ENCODE measurements at regions not wholly inside any gene's neighbourhood (a gene's known extent, or its start where the extent isn't known, plus 50 kb on each side); places are given as distances from the start of the nearest gene placed in this dataset.

DNA sequence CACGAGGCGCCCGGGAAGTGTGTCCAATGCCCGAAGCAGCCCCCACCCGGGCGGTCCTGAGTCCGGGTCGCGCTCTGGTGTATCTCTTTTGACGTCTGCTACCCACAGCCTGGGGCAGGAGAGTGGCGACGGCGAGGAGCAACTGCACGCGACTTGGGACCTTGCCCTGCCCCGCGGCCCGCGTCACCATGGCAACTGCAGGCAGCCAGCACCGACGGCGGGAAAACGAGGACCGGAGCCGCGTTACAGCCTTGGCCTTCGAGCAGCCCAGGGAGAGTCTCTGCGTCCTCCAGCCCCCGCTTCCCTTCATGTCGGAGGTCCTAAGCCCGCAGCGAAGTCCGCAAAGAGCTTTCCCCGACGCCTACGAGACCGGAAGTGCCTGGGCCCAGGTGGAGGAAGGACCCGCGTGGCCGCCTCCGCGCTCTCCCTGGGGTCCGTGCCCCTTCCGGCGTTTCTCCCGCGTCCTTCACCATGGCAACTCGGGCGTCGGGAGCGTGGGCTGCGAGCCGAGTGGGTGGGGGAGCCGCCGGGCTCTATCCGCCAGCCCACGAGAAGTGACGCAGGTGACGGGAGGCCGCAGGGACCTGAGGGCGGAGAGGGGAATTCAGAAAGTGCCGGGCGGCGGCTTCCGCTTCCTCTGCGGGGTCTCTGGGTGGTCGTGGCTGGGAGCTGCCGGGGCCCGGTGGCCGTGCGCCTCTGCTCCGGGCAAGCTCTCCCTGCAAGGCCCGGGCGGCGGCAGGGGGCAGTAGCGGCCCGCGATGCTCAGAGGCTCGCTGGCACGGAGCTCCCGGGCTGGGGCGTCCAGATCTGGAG is 88.6 kb upstream of the TGM3 start (continued):
- TF ChIP-seq, protein P1, sequence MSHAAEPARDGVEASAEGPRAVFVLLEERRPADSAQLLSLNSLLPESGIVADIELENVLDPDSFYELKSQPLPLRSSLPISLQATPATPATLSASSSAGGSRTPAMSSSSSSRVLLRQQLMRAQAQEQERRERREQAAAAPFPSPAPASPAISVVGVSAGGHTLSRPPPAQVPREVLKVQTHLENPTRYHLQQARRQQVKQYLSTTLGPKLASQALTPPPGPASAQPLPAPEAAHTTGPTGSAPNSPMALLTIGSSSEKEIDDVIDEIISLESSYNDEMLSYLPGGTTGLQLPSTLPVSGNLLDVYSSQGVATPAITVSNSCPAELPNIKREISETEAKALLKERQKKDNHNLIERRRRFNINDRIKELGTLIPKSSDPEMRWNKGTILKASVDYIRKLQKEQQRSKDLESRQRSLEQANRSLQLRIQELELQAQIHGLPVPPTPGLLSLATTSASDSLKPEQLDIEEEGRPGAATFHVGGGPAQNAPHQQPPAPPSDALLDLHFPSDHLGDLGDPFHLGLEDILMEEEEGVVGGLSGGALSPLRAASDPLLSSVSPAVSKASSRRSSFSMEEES (CRISPR knock-in tag; IDR thresholded peaks at IDR 0.05), result no peak
- TF ChIP-seq HOXA3 (CRISPR knock-in tag; IDR thresholded peaks at IDR 0.05), result peak; percentile 48
- TF ChIP-seq ZNF619 (CRISPR knock-in tag; IDR thresholded peaks at IDR 0.05), result peak; percentile 82
- TF ChIP-seq, protein P2, sequence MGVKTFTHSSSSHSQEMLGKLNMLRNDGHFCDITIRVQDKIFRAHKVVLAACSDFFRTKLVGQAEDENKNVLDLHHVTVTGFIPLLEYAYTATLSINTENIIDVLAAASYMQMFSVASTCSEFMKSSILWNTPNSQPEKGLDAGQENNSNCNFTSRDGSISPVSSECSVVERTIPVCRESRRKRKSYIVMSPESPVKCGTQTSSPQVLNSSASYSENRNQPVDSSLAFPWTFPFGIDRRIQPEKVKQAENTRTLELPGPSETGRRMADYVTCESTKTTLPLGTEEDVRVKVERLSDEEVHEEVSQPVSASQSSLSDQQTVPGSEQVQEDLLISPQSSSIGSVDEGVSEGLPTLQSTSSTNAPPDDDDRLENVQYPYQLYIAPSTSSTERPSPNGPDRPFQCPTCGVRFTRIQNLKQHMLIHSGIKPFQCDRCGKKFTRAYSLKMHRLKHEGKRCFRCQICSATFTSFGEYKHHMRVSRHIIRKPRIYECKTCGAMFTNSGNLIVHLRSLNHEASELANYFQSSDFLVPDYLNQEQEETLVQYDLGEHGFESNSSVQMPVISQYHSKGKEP (CRISPR knock-in tag; IDR thresholded peaks at IDR 0.05), result no peak
- no peak for TF ChIP-seq GATA4 (IDR thresholded peaks at IDR 0.05; ENCODE audit: borderline replicate concordance, low read depth)
- 0 out of 2 replicates have a peak, but pooled peaks have one; percentile 83 for TF ChIP-seq FOXO4 (CRISPR knock-in tag; conservative IDR thresholded peaks at IDR 0.05)
- TF ChIP-seq, protein P3, sequence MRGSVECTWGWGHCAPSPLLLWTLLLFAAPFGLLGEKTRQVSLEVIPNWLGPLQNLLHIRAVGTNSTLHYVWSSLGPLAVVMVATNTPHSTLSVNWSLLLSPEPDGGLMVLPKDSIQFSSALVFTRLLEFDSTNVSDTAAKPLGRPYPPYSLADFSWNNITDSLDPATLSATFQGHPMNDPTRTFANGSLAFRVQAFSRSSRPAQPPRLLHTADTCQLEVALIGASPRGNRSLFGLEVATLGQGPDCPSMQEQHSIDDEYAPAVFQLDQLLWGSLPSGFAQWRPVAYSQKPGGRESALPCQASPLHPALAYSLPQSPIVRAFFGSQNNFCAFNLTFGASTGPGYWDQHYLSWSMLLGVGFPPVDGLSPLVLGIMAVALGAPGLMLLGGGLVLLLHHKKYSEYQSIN (CRISPR knock-in tag; IDR thresholded peaks at IDR 0.05; ENCODE audit: borderline replicate concordance), result no peak
- TF ChIP-seq ZNF460 (CRISPR knock-in tag; IDR thresholded peaks at IDR 0.05; ENCODE audit: borderline replicate concordance), result peak; percentile 59
- TF ChIP-seq ZNF775 (CRISPR knock-in tag; IDR thresholded peaks at IDR 0.05; ENCODE audit: borderline replicate concordance), result peak; percentile 78; the same call in 1 of the 2 replicates
- TF ChIP-seq ZNF251 (CRISPR knock-in tag; IDR thresholded peaks at IDR 0.05), result no peak
- no peak for TF ChIP-seq ZNF616 (CRISPR knock-in tag; IDR thresholded peaks at IDR 0.05; ENCODE audit: low read depth)
- 0 out of 2 replicates have a peak, but pooled peaks have one; percentile 12 for TF ChIP-seq GATAD2A (CRISPR knock-in tag; IDR thresholded peaks at IDR 0.05)
- peak; percentile 65 for TF ChIP-seq SALL1 (CRISPR knock-in tag; IDR thresholded peaks at IDR 0.05)
- TF ChIP-seq, protein P4, sequence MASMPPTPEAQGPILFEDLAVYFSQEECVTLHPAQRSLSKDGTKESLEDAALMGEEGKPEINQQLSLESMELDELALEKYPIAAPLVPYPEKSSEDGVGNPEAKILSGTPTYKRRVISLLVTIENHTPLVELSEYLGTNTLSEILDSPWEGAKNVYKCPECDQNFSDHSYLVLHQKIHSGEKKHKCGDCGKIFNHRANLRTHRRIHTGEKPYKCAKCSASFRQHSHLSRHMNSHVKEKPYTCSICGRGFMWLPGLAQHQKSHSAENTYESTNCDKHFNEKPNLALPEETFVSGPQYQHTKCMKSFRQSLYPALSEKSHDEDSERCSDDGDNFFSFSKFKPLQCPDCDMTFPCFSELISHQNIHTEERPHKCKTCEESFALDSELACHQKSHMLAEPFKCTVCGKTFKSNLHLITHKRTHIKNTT (CRISPR knock-in tag; IDR thresholded peaks at IDR 0.05), result no peak
- no peak for TF ChIP-seq PHF5A (CRISPR knock-in tag; IDR thresholded peaks at IDR 0.05; ENCODE audit: low read depth, unreplicated experiment)
- TF ChIP-seq SMARCE1 (IDR thresholded peaks at IDR 0.05; ENCODE audit: borderline replicate concordance), result no peak
- 0 out of 2 replicates have a peak, but pooled peaks have one; percentile 11 for TF ChIP-seq CBFB (CRISPR knock-in tag; IDR thresholded peaks at IDR 0.05)
- no peak for TF ChIP-seq HMG20A (CRISPR knock-in tag; IDR thresholded peaks at IDR 0.05; ENCODE audit: borderline replicate concordance)
- no peak for TF ChIP-seq ZNF557 (CRISPR knock-in tag; IDR thresholded peaks at IDR 0.05)
- TF ChIP-seq ZNF839 (CRISPR knock-in tag; IDR thresholded peaks at IDR 0.05; ENCODE audit: borderline replicate concordance), result no peak
- TF ChIP-seq, protein P5, sequence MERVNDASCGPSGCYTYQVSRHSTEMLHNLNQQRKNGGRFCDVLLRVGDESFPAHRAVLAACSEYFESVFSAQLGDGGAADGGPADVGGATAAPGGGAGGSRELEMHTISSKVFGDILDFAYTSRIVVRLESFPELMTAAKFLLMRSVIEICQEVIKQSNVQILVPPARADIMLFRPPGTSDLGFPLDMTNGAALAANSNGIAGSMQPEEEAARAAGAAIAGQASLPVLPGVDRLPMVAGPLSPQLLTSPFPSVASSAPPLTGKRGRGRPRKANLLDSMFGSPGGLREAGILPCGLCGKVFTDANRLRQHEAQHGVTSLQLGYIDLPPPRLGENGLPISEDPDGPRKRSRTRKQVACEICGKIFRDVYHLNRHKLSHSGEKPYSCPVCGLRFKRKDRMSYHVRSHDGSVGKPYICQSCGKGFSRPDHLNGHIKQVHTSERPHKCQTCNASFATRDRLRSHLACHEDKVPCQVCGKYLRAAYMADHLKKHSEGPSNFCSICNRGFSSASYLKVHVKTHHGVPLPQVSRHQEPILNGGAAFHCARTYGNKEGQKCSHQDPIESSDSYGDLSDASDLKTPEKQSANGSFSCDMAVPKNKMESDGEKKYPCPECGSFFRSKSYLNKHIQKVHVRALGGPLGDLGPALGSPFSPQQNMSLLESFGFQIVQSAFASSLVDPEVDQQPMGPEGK (CRISPR knock-in tag; IDR thresholded peaks at IDR 0.05), result peak; percentile 55

Data from HepG2 (cell line).